Erythroblast (primary cell): ENCODE measurements at regions not wholly inside any gene's neighbourhood (a gene's known extent, or its start where the extent isn't known, plus 50 kb on each side); places are given as distances from the start of the nearest gene placed in this dataset.

Experiments used
- GATA1 ChIP-seq: IDR thresholded peaks from 2 replicates; pipeline ENCODE4 v1.6.1; 2011; ENCODE audit warnings: low read depth, mild to moderate bottlenecking, control low read depth, low read length, moderate library complexity
- POLR2A ChIP-seq: IDR thresholded peaks from 2 replicates; pipeline ENCODE4 v1.6.1; 2011; ENCODE audit warnings: mild to moderate bottlenecking, low read length

- no peak for TF ChIP-seq POLR2A
- TF ChIP-seq GATA1 = no peak
Observed at GRCh38 chr1:87197156-87197555, 131.5 kb upstream of the LMO4 start.
